KOPT-K1 (cell line): ENCODE measurements at regions not wholly inside any gene's neighbourhood (a gene's known extent, or its start where the extent isn't known, plus 50 kb on each side); places are given as distances from the start of the nearest gene placed in this dataset.

ENCODE experiments used
- H3K27ac ChIP-seq: fragments of 200-600 bp; sonication (generic); 2 replicates; pipeline ENCODE4 v1.5.1; 2016; ENCODE audit warnings: antibody characterized with exemption, mild to moderate bottlenecking, low read depth, low read length; ENCODE audit not compliant: poor library complexity, severe bottlenecking
- H3K36me3 ChIP-seq: fragments of 200-600 bp; sonication (generic); 2 replicates; pipeline ENCODE4 v1.5.1; 2017; ENCODE audit warnings: antibody characterized with exemption, mild to moderate bottlenecking, low read length, moderate library complexity; ENCODE audit not compliant: insufficient read depth
- H3K9me3 ChIP-seq: fragments of 200-600 bp; sonication (generic); 2 replicates; pipeline ENCODE4 v1.5.1; 2017; ENCODE audit warnings: antibody characterized with exemption, low read length, mild to moderate bottlenecking; ENCODE audit not compliant: insufficient read depth, poor library complexity, severe bottlenecking

DNA sequence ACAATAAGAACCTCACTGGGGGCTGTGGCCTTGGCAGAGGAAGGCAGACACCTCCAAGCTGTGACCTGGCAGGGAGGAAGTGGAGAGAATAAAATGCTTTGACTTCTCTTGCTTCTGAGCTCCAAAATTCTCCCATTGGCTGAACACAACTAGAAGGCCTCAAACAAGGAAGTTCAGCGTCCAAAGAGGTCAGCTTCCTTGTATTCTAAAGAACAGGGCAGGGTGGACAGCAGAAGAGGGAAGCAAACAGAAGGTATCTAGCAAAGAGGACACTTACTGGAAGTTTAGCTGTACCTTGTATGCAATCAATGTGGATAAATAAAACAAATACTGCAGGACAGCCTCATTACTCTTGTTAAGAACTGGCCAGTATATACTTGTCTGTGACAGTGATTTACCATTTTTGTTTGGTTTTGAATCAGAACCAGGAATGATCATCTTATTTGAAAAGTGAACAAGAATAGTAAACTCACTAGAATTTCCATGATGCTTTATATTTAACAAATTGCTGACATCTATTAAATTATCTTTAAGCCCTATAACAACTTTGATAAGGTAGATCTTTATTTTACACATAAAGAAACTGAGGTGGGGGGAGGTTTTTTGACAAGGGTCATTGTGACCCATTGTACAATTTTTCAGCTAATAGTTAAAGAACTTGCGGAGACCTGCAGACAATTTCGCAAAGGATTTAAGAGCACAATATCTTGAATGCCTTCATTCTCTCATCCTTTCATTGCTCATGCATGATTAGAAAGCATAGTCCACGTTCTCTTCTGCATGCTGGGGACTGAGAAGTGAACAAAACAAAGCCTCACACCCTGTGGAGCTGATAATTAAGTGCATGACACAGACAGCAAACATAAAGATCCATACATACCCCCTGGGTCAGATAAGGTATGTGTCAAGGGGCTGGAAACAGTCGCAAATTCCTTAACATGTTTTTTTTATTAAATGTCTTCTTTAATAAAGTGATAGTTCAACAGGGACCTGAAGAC is 1448.0 kb downstream of the AACS start:
- Histone ChIP-seq H3K36me3 (no peaks in the 10 kb centered on the region), H3K27ac (no peak overlapping the region), H3K9me3 (no peaks in the 10 kb centered on the region)

DNA sequence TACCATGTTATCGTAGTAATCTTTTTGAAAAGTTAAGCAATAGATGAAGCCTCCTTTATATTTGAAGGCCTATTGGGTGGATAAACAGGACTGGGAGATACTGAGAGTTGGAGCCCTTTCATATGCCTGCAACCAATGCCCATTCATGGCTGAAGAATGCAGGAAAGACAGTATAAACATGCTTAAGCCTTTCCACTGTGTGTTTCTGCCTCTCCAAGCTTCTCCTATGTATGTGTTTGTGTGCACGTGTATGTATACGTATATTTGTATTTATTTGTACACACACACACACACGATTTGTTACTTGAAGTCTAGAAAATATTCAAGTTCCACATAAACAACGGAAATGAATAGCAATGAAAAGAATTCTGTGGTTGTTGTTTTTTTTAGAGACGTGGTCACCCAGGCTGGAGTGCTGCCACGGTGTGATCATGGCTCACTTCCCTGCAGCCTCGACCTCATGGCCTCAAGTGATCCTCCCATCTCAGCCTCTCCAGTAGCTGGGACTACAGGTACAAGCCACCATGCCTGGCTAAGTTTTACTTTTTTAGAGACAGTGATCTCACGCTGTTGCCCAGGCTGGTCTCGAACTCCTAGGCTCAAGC is 1453.5 kb downstream of the AACS start:
- H3K9me3 ChIP-seq: no peaks in the 10 kb centered on the region

GRCh38 chr12:126519833-126520232 is 1454.6 kb downstream of the AACS start:
- Histone ChIP-seq H3K27ac (no peak overlapping the region), H3K9me3 (no peaks in the 10 kb centered on the region), H3K36me3 (no peaks in the 10 kb centered on the region)

More for the DNA sequence above, 1453.5 kb downstream of the AACS start:
- Histone ChIP-seq H3K27ac (no peak overlapping the region), H3K36me3 (no peaks in the 10 kb centered on the region)

- no peaks in the 10 kb centered on the region for H3K9me3 ChIP-seq
- H3K36me3 ChIP-seq: no peaks in the 10 kb centered on the region
- H3K27ac ChIP-seq: no peak overlapping the region
Observed at GRCh38 chr12:126523891-126524290, 1458.7 kb downstream of the AACS start.

DNA sequence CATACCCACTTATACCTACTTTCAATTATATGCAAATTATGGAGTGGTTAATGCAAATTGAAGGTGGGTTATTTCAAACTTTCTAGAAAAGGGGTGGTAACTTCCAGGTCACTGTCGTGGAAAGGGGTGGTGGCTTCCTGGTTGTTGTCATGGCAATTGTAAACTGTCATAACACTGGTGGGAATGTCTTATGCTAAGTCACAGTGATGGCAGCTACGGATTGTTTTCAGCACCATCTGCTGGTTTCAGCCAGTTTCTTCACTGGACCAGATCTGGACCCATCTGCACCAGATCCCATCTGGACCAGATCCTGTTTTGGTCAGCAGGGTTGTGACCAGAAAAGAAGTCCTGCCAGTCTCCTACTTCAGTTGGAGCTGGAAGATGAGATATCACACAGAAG is 1469.3 kb downstream of the AACS start:
- Histone ChIP-seq H3K27ac (no peak overlapping the region), H3K9me3 (no peaks in the 10 kb centered on the region), H3K36me3 (no peaks in the 10 kb centered on the region)

GRCh38 chr12:126534942-126535341 is 1469.7 kb downstream of the AACS start:
- no peak overlapping the region for H3K27ac ChIP-seq
- H3K9me3 ChIP-seq: no peaks in the 10 kb centered on the region

DNA sequence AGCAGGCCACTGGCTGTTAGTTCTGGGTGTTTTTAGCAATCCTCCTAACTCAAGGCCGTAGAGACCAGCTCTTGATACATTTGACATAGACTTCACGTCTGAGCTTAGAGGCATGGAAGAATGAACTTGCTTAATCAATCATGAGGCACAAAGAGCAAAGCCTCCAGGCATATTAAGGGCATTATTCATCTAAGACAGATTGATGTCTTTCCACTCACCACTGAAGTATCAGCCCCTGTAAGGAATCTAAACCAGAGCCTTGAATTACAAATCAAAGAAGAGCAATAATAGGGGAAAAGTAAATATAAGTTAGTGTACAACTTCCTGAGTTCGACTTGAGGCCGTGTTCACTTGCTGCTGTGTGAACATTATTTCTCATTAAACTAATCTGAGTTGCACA is 1470.7 kb downstream of the AACS start:
- no peaks in the 10 kb centered on the region for H3K36me3 ChIP-seq
- H3K27ac ChIP-seq: no peak overlapping the region
- H3K9me3 ChIP-seq: no peaks in the 10 kb centered on the region

More at GRCh38 chr12:126534942-126535341, 1469.7 kb downstream of the AACS start:
- no peaks in the 10 kb centered on the region for H3K36me3 ChIP-seq

DNA sequence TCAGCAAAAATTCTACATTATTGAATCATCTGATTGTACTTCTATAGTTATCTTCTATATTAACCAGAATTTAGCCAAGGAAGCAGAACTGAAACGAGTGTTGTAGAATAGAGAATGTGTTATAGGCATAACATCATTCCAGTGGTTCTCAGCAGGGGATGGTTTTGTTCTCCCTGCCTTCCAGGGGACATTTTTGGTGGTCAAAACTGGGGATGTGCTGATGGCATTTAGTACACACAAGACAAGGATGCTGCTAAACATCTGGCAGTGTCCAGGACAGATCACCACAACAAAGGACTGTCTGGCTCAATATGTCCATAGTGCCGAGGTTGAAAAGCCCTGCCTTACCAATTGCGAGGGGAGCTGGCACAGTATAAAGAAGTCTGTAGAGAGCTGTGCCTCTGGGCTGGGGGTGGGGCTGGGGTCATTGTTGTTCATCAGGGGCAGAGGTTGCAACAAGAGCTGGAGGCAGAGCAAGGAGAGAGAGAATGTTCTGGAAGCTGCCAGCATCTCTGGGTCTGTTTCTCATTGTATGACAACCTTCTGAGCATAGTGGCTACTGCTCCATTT is 1472.8 kb downstream of the AACS start:
- H3K36me3 ChIP-seq: no peaks in the 10 kb centered on the region
- H3K27ac ChIP-seq: no peak overlapping the region
- H3K9me3 ChIP-seq: no peaks in the 10 kb centered on the region

GRCh38 chr12:126538888-126539287 is 1473.7 kb downstream of the AACS start:
- H3K9me3 ChIP-seq: no peaks in the 10 kb centered on the region
- H3K27ac ChIP-seq: no peak overlapping the region
- H3K36me3 ChIP-seq: no peaks in the 10 kb centered on the region

GRCh38 chr12:126545411-126545810 is 1480.2 kb downstream of the AACS start:
- Histone ChIP-seq H3K36me3 (no peaks in the 10 kb centered on the region), H3K9me3 (peaks cover 6% of the 10 kb centered on the region)

GRCh38 chr12:126547905-126548304 is 1482.7 kb downstream of the AACS start:
- Histone ChIP-seq H3K36me3 (no peaks in the 10 kb centered on the region), H3K9me3 (peaks cover 6% of the 10 kb centered on the region), H3K27ac (peak overlapping the region; percentile 41)

More at GRCh38 chr12:126545411-126545810, 1480.2 kb downstream of the AACS start:
- H3K27ac ChIP-seq: no peak overlapping the region

GRCh38 chr12:126551869-126552268 is 1486.6 kb downstream of the AACS start:
- Histone ChIP-seq H3K36me3 (no peaks in the 10 kb centered on the region), H3K27ac (no peak overlapping the region), H3K9me3 (no peaks in the 10 kb centered on the region)

DNA sequence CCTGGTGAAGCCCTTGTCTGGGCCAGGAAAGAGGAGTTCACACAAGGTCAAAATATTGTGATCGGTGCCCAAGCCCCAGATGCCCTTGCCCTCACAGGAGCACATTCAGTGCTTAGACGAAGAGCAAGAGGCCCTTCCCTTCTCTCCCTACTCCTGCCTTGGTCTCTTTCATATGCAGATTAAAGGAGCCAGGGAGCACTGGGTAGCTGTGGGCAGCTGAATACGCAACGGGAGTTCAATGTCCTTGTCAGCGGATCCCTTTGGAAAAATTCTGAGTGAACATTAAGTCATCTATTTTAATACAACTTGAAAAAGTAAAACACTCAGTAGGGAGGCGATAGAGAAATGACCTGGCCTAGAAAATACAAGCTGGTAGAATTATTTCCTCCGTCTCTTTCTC is 1489.4 kb downstream of the AACS start:
- Histone ChIP-seq H3K27ac (no peak overlapping the region), H3K9me3 (no peaks in the 10 kb centered on the region), H3K36me3 (no peaks in the 10 kb centered on the region)

GRCh38 chr12:126557659-126558058 is 1492.4 kb downstream of the AACS start:
- Histone ChIP-seq H3K9me3 (no peaks in the 10 kb centered on the region), H3K27ac (no peak overlapping the region), H3K36me3 (no peaks in the 10 kb centered on the region)

GRCh38 chr12:126558219-126558618 is 1493.0 kb downstream of the AACS start:
- Histone ChIP-seq H3K27ac (no peak overlapping the region), H3K36me3 (no peaks in the 10 kb centered on the region), H3K9me3 (no peaks in the 10 kb centered on the region)
